IMR-90 (cell line): ENCODE measurements at regions not wholly inside any gene's neighbourhood (a gene's known extent, or its start where the extent isn't known, plus 50 kb on each side); places are given as distances from the start of the nearest gene placed in this dataset.

Experiments used
- CEBPB ChIP-seq: IDR thresholded peaks from 2 replicates; pipeline ENCODE4 v1.6.1; 2012; ENCODE audit warnings: low read depth, low read length, improper control_type of control experiment
- FOS ChIP-seq: fragments of 150-350 bp; IDR thresholded peaks from 2 replicates; pipeline ENCODE4 v1.6.1; 2016; ENCODE audit warnings: low read depth, low read length
- MAZ ChIP-seq: IDR thresholded peaks from 2 replicates; pipeline ENCODE4 v1.6.1; 2012; ENCODE audit warnings: low read depth, mild to moderate bottlenecking, low read length, improper control_type of control experiment, moderate library complexity, borderline replicate concordance
- POLR2A ChIP-seq: IDR thresholded peaks from 2 replicates; pipeline ENCODE4 v1.6.1; 2012; ENCODE audit warnings: mild to moderate bottlenecking, low read depth, low read length
- RAD21 ChIP-seq: IDR thresholded peaks from 2 replicates; pipeline ENCODE4 v1.6.1; 2012; ENCODE audit warnings: low read length, improper control_type of control experiment
- RCOR1 ChIP-seq: IDR thresholded peaks from 2 replicates; pipeline ENCODE4 v1.6.1; 2012; ENCODE audit warnings: mild to moderate bottlenecking, low read length, improper control_type of control experiment; ENCODE audit not compliant: insufficient replicate concordance
- RFX5 ChIP-seq: IDR thresholded peaks from 2 replicates; pipeline ENCODE4 v1.8.0; 2012; ENCODE audit warnings: low read depth, mild to moderate bottlenecking, low read length, moderate library complexity
- SMC3 ChIP-seq: fragments of 150-350 bp; IDR thresholded peaks from 2 replicates; pipeline ENCODE4 v1.6.1; 2016; ENCODE audit warnings: low read depth, mild to moderate bottlenecking, antibody characterized with exemption, low read length, moderate library complexity
- TF ChIP-seq, protein P1 (sequence below): conservative IDR thresholded peaks from 2 replicates; pipeline ENCODE4 v1.5.1; 2012; ENCODE audit warnings: mild to moderate bottlenecking, low read depth, low read length, improper control_type of control experiment

DNA sequence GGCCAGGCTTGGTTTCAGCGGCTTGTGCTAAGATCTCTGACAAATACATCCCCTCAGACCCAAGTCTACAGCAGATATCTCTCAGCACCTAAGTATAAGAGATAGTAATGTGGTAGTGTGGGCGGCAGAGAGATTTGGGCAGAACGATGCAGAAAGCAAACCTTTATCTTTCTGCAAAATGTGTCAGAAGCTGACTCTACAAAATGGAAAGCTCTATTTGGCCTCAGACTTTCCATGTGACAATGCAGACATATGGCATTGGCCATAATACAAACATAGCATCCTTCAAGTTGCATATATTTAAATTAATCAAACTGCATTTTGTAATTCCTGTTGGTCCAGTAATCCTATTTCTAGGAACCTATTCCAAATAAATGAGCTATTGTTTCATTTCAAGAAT lies 102.5 kb upstream of the RAI14 start:
- TF ChIP-seq, protein P1, sequence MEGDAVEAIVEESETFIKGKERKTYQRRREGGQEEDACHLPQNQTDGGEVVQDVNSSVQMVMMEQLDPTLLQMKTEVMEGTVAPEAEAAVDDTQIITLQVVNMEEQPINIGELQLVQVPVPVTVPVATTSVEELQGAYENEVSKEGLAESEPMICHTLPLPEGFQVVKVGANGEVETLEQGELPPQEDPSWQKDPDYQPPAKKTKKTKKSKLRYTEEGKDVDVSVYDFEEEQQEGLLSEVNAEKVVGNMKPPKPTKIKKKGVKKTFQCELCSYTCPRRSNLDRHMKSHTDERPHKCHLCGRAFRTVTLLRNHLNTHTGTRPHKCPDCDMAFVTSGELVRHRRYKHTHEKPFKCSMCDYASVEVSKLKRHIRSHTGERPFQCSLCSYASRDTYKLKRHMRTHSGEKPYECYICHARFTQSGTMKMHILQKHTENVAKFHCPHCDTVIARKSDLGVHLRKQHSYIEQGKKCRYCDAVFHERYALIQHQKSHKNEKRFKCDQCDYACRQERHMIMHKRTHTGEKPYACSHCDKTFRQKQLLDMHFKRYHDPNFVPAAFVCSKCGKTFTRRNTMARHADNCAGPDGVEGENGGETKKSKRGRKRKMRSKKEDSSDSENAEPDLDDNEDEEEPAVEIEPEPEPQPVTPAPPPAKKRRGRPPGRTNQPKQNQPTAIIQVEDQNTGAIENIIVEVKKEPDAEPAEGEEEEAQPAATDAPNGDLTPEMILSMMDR = no peak
- no peak for TF ChIP-seq POLR2A
- no peak for TF ChIP-seq RFX5
- no peak for TF ChIP-seq CEBPB
- no peak for TF ChIP-seq RAD21
- no peak for TF ChIP-seq MAZ
- no peak for TF ChIP-seq SMC3
- no peak for TF ChIP-seq FOS
- TF ChIP-seq RCOR1 = no peak
